Activated naive CD8-positive, alpha-beta T cell treated with anti-CD3 and anti-CD28 coated beads, Interleukin-2, amount 10 ng/mL, durations not matched to agents 7 days and 5 days (primary cell): ENCODE measurements at regions not wholly inside any gene's neighbourhood (a gene's known extent, or its start where the extent isn't known, plus 50 kb on each side); places are given as distances from the start of the nearest gene placed in this dataset.

Source experiments
- ATAC-seq: fragments of 150-1000 bp; cut with Tn5 transposase; one replicate; pipeline ENCODE4 v1.10.0; 2021; ENCODE audit warnings: low read depth, moderate library complexity
- POLR2A ChIA-PET: fragments of 350-600 bp; sonication (Branson Sonifier 250); formaldehyde crosslinking; loops from one replicate; lab custom pipeline; 2021; ENCODE audit warnings: antibody characterized with exemption; lab: Charles Lee
- DNase-seq: peaks from one replicate; pipeline ENCODE4 v3.0.0; 2021
- H3K27ac Mint-ChIP-seq: one replicate; pipeline ENCODE4 v1.8.0; 2022; ENCODE audit warnings: mild to moderate bottlenecking, mixed read lengths
- H3K27me3 Mint-ChIP-seq: one replicate; pipeline ENCODE4 v1.8.0; 2022; ENCODE audit warnings: mild to moderate bottlenecking, moderate library complexity, mixed read lengths
- H3K36me3 Mint-ChIP-seq: one replicate; pipeline ENCODE4 v1.8.0; 2021; ENCODE audit warnings: mild to moderate bottlenecking, mixed read lengths
- H3K4me1 Mint-ChIP-seq: one replicate; pipeline ENCODE4 v1.8.0; 2021; ENCODE audit warnings: mixed read lengths
- H3K4me3 Mint-ChIP-seq: one replicate; pipeline ENCODE4 v1.8.0; 2022; ENCODE audit warnings: mild to moderate bottlenecking, moderate library complexity, mixed read lengths
- H3K9me3 Mint-ChIP-seq: one replicate; pipeline ENCODE4 v1.8.0; 2021; ENCODE audit warnings: mixed read lengths

DNA sequence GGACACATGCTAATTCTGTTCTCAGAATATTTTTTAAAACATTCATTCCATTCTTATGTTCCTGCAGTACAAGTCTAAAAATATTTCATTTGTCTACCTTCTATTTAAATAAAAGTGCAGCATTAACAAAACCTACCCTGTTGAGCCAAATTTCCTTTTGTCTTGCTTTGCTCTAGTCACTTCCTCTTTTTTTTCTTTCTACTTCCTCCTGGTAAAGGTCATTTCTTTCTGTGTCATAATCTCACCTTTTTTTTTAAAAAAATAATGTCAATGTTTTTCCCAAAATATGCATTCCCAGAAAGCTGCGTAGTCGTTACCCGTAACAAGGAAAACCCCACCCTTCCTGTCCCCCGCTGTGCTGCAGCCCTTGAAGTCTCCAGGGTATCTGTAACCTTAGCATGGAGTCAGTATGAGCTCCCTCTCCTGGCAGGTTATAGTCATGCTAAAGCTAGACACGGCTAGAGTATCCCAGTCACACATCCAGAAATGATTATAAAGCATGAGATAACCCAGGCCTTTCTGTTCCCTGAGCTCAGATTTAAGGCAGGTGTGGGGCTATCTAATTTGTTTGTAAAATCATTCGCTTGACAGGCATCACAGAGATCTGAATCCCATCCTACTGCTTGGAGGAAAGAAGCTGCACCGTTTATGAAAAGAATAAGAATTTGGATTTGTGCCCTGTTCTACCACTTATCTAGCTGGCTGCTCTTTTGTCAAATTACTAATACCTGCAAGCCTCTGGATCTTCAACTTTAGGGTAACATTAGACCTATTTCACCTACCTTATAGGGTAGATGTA, 51.1 kb upstream of the EED start:
- Mint-ChIP-seq H3K27me3 (peaks cover 4% of the 10 kb centered on the region), H3K36me3 (peaks cover 8% of the 10 kb centered on the region), H3K4me1 (peaks cover 12% of the 10 kb centered on the region), H3K9me3 (no peaks in the 10 kb centered on the region), H3K27ac (peak overlapping the region; percentile 53), H3K4me3 (peak overlapping the region; percentile 86)
- peak; percentile 46 for DNase-seq
- ATAC-seq, result peak; percentile 100
- POLR2A ChIA-PET, result interaction anchor here (0.6 to 2.0 kb wide), 7 partner anchors 27 to 151 kb away, joined by 3 to 9 read pairs (median 5); partner anchors contain the start of genes EED and PICALM

DNA sequence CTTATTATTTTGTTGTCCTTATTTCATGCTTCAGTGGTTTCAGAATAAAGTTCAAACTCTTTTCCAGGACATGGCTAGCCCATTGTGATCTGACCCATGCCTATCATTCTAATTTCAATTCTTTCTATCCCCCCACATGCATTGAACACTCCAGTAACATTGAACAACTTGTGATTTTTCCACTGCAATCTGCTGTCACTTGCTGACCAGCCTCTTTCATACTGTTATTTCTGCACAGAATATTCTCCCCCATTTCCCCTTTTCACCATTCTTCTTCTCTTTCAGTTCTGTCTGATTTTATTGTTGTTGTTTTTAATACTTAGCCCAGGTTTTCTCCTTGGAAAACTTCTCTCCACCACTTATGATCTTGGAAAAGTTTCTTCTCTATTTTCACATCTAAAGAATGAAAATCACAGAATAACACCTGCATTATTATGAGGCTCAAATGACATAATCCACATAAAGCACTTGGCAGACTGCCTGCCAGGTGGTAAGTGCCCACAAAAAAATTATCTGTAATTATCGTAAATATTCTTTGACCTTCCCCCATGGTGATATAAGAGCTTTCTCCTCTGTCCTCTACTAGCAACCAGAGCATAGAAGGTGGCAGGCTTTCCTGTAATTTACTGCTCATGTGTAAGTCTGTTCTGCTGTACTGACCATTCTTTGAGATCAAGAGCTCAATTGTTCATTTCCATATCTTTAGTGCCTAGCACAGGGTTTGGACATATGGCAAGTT, 51.9 kb upstream of the EED start:
- H3K27me3 Mint-ChIP-seq, result peaks cover 4% of the 10 kb centered on the region
- peak overlapping the region; percentile 53 for H3K27ac Mint-ChIP-seq
- peaks cover 12% of the 10 kb centered on the region for H3K4me1 Mint-ChIP-seq
- H3K4me3 Mint-ChIP-seq, result peak overlapping the region; percentile 86
- no peak for ATAC-seq
- no peak for DNase-seq
- peaks cover 8% of the 10 kb centered on the region for H3K36me3 Mint-ChIP-seq
- H3K9me3 Mint-ChIP-seq, result no peaks in the 10 kb centered on the region
- POLR2A ChIA-PET, result interaction anchor here (0.6 to 2.0 kb wide), 5 partner anchors 28 to 151 kb away, joined by 3 to 9 read pairs (median 5); partner anchors contain the start of genes EED and PICALM

DNA sequence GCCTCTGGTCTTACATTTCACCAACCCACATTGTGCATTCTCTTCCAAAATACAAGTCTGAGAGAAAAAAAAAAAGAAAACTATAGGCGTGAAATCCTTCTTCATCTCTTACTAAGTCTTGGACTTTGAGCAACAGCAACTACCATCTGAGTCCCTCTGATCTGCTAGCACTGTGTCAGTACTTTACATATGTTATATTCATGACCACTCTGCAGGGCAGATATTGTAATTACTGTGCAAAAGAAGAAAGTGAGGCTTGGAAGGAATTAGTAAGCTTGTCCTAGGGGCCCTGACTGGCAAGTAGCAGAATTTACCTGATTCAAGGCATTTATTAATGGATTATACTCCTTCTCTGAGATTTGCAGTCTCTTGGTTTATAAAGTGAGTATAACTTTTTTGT, 52.7 kb upstream of the EED start:
- H3K4me1 Mint-ChIP-seq, result peaks cover 12% of the 10 kb centered on the region
- DNase-seq (no peak), ATAC-seq (no peak)
- no peak overlapping the region for H3K27ac Mint-ChIP-seq
- H3K4me3 Mint-ChIP-seq, result no peak overlapping the region
- H3K36me3 Mint-ChIP-seq, result peaks cover 8% of the 10 kb centered on the region
- peaks cover 4% of the 10 kb centered on the region for H3K27me3 Mint-ChIP-seq
- H3K9me3 Mint-ChIP-seq, result no peaks in the 10 kb centered on the region
- POLR2A ChIA-PET, result no interaction called here

DNA sequence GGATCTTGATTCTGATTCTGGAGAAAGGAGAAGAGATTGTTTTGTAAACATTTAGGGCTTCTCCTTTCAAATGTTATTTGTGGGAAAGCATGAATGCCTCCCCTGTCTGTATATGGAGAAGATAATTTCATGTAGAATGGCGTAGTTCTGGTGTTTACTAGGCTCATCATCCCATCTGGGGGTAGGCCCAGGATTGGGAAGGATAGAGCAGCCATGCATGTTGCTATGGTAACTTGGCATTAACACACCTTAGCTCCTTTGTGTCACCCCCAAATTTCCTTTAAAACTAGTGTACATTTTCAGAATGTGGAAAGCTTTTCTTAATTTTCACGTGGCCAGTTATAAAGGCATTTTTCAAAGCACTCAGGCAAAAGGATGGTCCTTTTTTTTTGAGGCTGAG, 57.5 kb upstream of the EED start:
- ATAC-seq, result no peak
- no peaks in the 10 kb centered on the region for H3K27me3 Mint-ChIP-seq
- no peaks in the 10 kb centered on the region for H3K36me3 Mint-ChIP-seq
- DNase-seq, result no peak
- H3K4me1 Mint-ChIP-seq, result peaks cover 8% of the 10 kb centered on the region
- no peaks in the 10 kb centered on the region for H3K9me3 Mint-ChIP-seq
- H3K4me3 Mint-ChIP-seq, result no peak overlapping the region
- no peak overlapping the region for H3K27ac Mint-ChIP-seq
- POLR2A ChIA-PET, result interaction anchor here (1.3 kb wide), 1 partner anchor 118 kb away, joined by 3 read pairs; the partner anchor contains the start of gene PICALM

DNA sequence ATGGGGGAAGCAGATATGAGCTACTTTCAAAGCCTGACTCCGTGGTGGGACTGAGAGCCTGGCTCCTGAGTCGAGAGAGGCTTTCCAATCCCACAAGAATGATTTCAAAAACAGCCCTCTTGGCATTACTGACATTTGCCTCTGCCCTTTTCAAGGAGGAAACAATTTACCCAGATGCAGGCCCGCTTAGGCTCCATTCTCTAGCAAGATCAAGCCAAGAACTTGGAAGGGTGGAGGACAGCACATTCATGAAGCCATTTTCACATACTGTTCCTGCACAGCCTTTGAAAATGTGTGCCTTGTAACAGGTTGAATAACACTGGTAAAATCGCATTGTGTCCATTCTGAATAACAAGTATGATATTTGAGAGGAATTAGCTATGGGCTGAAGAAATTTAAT, 58.2 kb upstream of the EED start:
- no peaks in the 10 kb centered on the region for H3K9me3 Mint-ChIP-seq
- no peak overlapping the region for H3K4me3 Mint-ChIP-seq
- no peak overlapping the region for H3K27ac Mint-ChIP-seq
- no peak for DNase-seq
- peaks cover 8% of the 10 kb centered on the region for H3K4me1 Mint-ChIP-seq
- POLR2A ChIA-PET, result no interaction called here
- no peak for ATAC-seq
- H3K36me3 Mint-ChIP-seq, result no peaks in the 10 kb centered on the region
- no peaks in the 10 kb centered on the region for H3K27me3 Mint-ChIP-seq

DNA sequence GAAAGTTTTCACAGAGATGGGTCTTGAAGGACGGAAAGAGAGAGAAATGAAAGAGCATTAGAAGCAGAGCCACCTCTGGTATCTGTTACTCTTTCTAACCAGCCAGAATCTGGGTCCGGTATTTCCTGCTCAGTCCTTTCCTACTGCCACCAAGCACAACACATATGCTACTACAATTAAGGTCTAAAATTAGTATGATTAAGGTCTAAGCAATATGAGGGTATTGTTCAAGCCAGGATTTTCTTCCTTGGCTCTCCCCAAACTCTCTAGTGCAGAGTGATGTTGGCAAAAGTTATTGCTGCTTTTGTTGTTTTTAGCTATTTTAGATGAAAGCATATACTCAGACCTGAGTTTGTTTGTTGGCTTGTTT, 59.2 kb upstream of the EED start:
- H3K27ac Mint-ChIP-seq, result no peak overlapping the region

DNA sequence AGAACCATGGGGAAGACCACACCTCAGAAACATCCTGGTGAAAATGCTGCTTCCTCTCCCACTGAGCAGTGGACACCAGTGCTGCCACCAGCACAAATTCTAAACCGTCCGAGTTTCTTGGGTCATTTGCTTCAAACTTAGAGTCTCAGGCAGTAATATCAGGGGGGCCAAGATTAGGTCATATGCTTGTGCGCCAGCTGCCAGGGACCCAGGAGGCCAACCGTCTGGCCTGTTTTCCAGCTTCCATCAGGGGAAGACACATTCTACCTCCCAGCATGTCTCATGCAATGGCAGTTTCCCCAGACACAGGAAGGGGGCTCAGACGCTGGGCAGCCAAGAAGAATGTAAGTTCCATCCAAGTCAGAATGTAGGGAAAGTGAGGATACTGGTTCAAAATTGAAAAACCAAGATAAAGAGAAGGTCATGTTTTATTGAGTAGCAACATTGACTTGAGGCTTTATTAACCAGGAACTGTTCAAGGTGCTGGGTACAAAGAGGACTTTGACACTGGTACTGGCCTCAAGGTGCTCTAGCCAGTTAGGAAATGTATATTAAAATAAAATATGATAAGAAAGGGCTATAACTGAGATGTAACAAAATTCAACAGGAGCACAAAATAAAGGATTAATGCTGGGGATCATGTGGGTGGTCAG, 59.7 kb upstream of the EED start:
- no peak for DNase-seq
- H3K4me3 Mint-ChIP-seq, result no peak overlapping the region
- H3K4me1 Mint-ChIP-seq, result peaks cover 8% of the 10 kb centered on the region
- H3K27me3 Mint-ChIP-seq, result no peaks in the 10 kb centered on the region
- no peak for ATAC-seq
- no peak overlapping the region for H3K27ac Mint-ChIP-seq
- H3K36me3 Mint-ChIP-seq, result no peaks in the 10 kb centered on the region
- no peaks in the 10 kb centered on the region for H3K9me3 Mint-ChIP-seq
- POLR2A ChIA-PET, result no interaction called here

More for the DNA sequence above, 59.2 kb upstream of the EED start:
- POLR2A ChIA-PET, result no interaction called here
- no peaks in the 10 kb centered on the region for H3K9me3 Mint-ChIP-seq
- no peak for ATAC-seq
- no peaks in the 10 kb centered on the region for H3K27me3 Mint-ChIP-seq
- H3K4me3 Mint-ChIP-seq, result no peak overlapping the region
- peaks cover 8% of the 10 kb centered on the region for H3K4me1 Mint-ChIP-seq
- DNase-seq, result no peak
- no peaks in the 10 kb centered on the region for H3K36me3 Mint-ChIP-seq

DNA sequence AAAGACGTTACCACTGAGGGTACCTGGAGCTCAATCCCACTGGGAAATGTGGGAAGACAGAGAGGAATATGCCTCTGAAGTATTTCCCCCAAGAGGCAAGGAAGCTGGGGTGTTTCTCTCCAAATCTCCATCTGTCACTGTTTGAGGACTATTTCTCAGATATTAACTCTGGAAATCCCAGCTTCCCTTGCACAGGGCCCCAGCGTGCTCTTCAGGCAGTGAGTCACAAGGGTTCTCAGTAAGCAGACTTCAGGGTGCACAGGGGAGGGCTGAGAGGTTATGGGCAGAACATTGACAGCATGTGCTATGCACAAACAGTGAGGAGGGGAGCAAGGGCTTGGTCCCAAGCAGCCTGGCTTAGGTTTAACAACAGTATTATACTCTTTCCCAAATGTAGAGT, 60.9 kb upstream of the EED start:
- no peaks in the 10 kb centered on the region for H3K27me3 Mint-ChIP-seq
- H3K4me3 Mint-ChIP-seq, result no peak overlapping the region
- DNase-seq (no peak), ATAC-seq (peak; percentile 43)
- H3K4me1 Mint-ChIP-seq, result peaks cover 8% of the 10 kb centered on the region
- H3K27ac Mint-ChIP-seq, result no peak overlapping the region
- POLR2A ChIA-PET, result no interaction called here
- peaks cover 1% of the 10 kb centered on the region for H3K36me3 Mint-ChIP-seq
- H3K9me3 Mint-ChIP-seq, result peaks cover 1% of the 10 kb centered on the region

DNA sequence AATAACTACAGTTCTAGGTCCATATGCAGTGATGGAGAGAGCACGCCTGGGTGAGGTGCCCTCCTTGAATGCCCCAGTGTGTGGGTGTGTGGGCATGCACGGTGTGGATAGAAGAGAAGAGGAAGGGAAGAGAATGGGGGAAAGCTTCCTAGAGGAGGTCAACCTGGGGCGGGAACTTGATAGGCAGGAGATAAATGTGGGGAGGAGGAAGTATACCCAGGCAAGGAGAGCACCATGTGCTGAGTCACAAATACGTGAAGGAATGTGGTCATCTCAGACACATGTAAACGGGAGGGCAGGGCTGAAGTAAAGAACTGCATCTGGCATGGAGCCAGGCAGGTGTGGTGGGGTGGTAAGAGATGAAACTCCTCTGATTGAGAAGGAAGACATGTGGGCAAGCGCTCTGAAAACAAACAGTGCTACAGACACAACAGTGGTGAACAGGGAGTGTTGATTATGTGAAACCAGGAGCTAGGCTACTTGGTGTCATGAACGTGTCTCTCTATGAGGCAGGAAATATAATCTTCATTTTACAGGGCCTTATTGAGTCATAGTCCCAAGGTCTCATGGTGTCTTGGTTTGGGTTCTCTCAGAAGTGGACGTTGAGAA, 61.5 kb upstream of the EED start:
- H3K9me3 Mint-ChIP-seq, result peaks cover 1% of the 10 kb centered on the region
- H3K4me1 Mint-ChIP-seq, result peaks cover 8% of the 10 kb centered on the region
- DNase-seq (peak; percentile 36), ATAC-seq (peak; percentile 67)
- POLR2A ChIA-PET, result no interaction called here
- H3K4me3 Mint-ChIP-seq, result no peak overlapping the region
- no peaks in the 10 kb centered on the region for H3K27me3 Mint-ChIP-seq
- peaks cover 1% of the 10 kb centered on the region for H3K36me3 Mint-ChIP-seq
- no peak overlapping the region for H3K27ac Mint-ChIP-seq

DNA sequence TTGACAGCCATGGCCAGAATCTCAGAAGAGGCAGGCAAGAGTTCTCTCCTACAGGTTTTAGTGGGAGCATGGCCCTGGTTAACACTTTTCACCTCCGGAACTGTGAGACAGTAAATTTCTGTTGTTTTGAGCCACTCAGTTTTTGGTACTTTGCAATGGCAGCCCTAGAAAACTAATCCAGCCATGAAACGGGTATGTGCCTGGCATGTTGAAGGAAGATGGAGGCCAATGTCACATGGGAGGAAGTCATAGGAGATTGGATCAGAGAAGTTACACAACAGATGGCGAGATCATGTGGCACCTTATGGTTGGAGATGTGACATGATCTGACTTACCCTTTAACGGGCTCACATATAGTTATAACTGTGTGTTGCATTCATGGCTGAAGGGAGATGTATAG, 63.2 kb upstream of the EED start:
- Mint-ChIP-seq H3K27ac (no peak overlapping the region), H3K4me3 (no peak overlapping the region), H3K36me3 (peaks cover 1% of the 10 kb centered on the region), H3K27me3 (no peaks in the 10 kb centered on the region), H3K9me3 (peaks cover 1% of the 10 kb centered on the region), H3K4me1 (peaks cover 14% of the 10 kb centered on the region)
- DNase-seq (no peak), ATAC-seq (no peak)
- POLR2A ChIA-PET, result no interaction called here

DNA sequence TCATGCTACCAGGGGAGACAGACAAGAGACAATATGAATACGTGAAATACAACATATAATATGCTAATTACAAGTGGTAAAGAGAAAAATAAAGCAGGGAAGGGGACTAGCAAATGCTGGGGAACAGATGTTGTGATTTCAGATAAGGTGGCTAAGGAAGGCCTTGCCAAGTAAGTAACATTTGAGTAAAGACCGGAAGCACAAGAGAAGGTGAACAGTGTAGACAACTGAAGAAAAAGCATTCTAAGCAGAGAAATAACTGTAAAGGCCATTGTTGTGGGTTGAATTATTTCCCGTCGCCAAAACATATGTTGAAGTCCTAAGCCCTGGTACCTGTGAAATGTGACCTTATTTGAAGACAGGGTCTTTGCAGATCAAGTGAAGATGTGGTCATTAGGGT, 63.7 kb upstream of the EED start:
- no peak overlapping the region for H3K4me3 Mint-ChIP-seq
- peaks cover 18% of the 10 kb centered on the region for H3K4me1 Mint-ChIP-seq
- peaks cover 1% of the 10 kb centered on the region for H3K9me3 Mint-ChIP-seq
- H3K36me3 Mint-ChIP-seq, result peaks cover 1% of the 10 kb centered on the region
- H3K27ac Mint-ChIP-seq, result no peak overlapping the region
- ATAC-seq, result no peak
- H3K27me3 Mint-ChIP-seq, result no peaks in the 10 kb centered on the region
- DNase-seq, result no peak
- POLR2A ChIA-PET, result no interaction called here

DNA sequence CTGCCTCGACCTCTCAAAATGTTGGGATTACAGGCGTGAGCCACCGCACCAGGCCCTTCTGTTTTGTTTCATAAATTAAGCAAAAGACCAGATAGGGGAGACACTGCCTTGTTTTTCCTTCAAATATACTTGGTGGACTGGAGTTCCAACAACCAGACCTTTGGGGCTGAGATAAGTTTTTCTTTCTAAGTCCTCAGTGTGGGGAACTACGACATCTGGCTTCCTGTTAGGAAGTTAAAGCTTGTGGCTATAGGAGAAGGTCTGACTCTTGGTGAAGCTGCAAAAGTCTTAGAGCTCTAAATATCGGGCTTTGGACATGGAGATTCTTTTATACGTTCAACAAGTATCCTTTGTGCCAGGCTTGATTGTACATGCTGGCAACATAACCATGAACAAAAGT, 64.1 kb upstream of the EED start:
- Mint-ChIP-seq H3K4me1 (peaks cover 18% of the 10 kb centered on the region), H3K4me3 (no peak overlapping the region), H3K27ac (no peak overlapping the region), H3K36me3 (peaks cover 1% of the 10 kb centered on the region), H3K27me3 (no peaks in the 10 kb centered on the region), H3K9me3 (peaks cover 1% of the 10 kb centered on the region)
- POLR2A ChIA-PET, result no interaction called here
- ATAC-seq, result no peak
- DNase-seq, result no peak

DNA sequence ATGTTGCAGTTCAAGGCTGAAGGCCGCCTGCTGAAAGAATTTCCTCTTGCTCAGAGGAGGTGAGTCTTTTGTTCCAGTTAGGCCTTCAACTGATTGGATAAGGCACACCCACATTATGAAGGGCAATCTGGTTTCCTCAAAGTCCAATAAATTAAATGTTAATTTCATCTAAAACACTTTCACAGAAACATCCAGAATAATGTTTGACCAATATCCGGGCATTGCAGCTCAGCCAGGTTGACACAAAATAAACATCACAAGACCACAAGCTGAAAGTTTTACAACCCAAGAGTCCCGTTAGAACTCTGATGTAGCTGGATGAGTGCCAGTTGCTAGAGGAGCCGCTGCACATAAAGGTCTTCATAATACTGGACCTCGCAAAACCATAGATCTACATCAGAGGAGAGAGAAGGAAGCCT, 64.9 kb upstream of the EED start:
- H3K27ac Mint-ChIP-seq, result no peak overlapping the region
- H3K27me3 Mint-ChIP-seq, result no peaks in the 10 kb centered on the region
- DNase-seq (no peak), ATAC-seq (no peak)
- peaks cover 1% of the 10 kb centered on the region for H3K9me3 Mint-ChIP-seq
- peaks cover 1% of the 10 kb centered on the region for H3K36me3 Mint-ChIP-seq
- POLR2A ChIA-PET, result no interaction called here
- H3K4me1 Mint-ChIP-seq, result peaks cover 17% of the 10 kb centered on the region
- no peak overlapping the region for H3K4me3 Mint-ChIP-seq
